HG02798 (cell line): ENCODE measurements at regions not wholly inside any gene's neighbourhood (a gene's known extent, or its start where the extent isn't known, plus 50 kb on each side); places are given as distances from the start of the nearest gene placed in this dataset.
"Not testable (repeated sequence)": the region's sequence is repeated elsewhere in the genome, so short reads cannot be mapped to it uniquely, and the experiment has no call there.

Experiments used
- ATAC-seq: cut with Tn5 transposase; IDR thresholded peaks from one replicate; pipeline ENCODE4 v1.9.1; 2021; ENCODE audit warnings: mild to moderate bottlenecking; ENCODE audit not compliant: unreplicated experiment, poor library complexity

GRCh38 chr12:107144441-107144840 lies 51.1 kb upstream of the CRY1 start:
- ATAC-seq = no peak

- no peak for ATAC-seq
These were observed 51.6 kb upstream of the CRY1 start for GRCh38 chr12:107144990-107145389.

- no peak for ATAC-seq
These were observed 52.0 kb upstream of the CRY1 start for GRCh38 chr12:107145397-107145796.

- no peak for ATAC-seq
These were observed 54.8 kb upstream of the CRY1 start for GRCh38 chr12:107148107-107148506.

- ATAC-seq = no peak
These were observed 59.0 kb upstream of the CRY1 start for GRCh38 chr12:107152315-107152714.

- ATAC-seq = no peak
These were observed 66.1 kb upstream of the CRY1 start for GRCh38 chr12:107159384-107159900.

GRCh38 chr12:107163413-107163812 lies 70.1 kb upstream of the CRY1 start:
- ATAC-seq = no peak

- ATAC-seq = no peak
These were observed 71.0 kb upstream of the CRY1 start for GRCh38 chr12:107164392-107164791.

GRCh38 chr12:107165581-107165980 lies 72.2 kb upstream of the CRY1 start:
- no peak for ATAC-seq

GRCh38 chr12:107167756-107168155 lies 74.4 kb upstream of the CRY1 start:
- no peak for ATAC-seq

- no peak for ATAC-seq
These were observed 75.9 kb upstream of the CRY1 start for GRCh38 chr12:107169200-107169599.

- ATAC-seq = no peak
These were observed 85.4 kb upstream of the CRY1 start for GRCh38 chr12:107178776-107179175.

- no peak for ATAC-seq
These were observed 86.5 kb upstream of the CRY1 start for GRCh38 chr12:107179871-107180270.

- no peak for ATAC-seq
These were observed 86.9 kb upstream of the CRY1 start for GRCh38 chr12:107180272-107180671.

GRCh38 chr12:107184359-107184930 lies 91.1 kb upstream of the CRY1 start:
- no peak for ATAC-seq

GRCh38 chr12:107196681-107197080 lies 103.3 kb upstream of the CRY1 start:
- no peak for ATAC-seq

GRCh38 chr12:107200394-107200793 lies 107.0 kb upstream of the CRY1 start:
- ATAC-seq = no peak

GRCh38 chr12:107207931-107208525 lies 114.7 kb upstream of the CRY1 start:
- ATAC-seq = no peak

- not testable (repeated sequence) for ATAC-seq
These were observed 116.4 kb upstream of the CRY1 start for GRCh38 chr12:107209700-107210099.

- ATAC-seq = not testable (repeated sequence)
These were observed 121.0 kb upstream of the CRY1 start for GRCh38 chr12:107214373-107214773.

GRCh38 chr12:107216411-107216810 lies 123.1 kb upstream of the CRY1 start:
- ATAC-seq = not testable (repeated sequence)

GRCh38 chr12:107219301-107219700 lies 126.0 kb upstream of the CRY1 start:
- ATAC-seq = no peak
